Testis (tissue), 2 donors: ENCODE measurements at regions not wholly inside any gene's neighbourhood (a gene's known extent, or its start where the extent isn't known, plus 50 kb on each side); places are given as distances from the start of the nearest gene placed in this dataset.
"Not testable (repeated sequence)": the region's sequence is repeated elsewhere in the genome, so short reads cannot be mapped to it uniquely, and the experiment has no call there.

ENCODE experiments used
- DNase-seq: peaks from one replicate; pipeline ENCODE4 v3.0.0-alpha.2; 2019
- H3K27ac ChIP-seq, 2 donors: fragments of 200-600 bp; sonication (generic); one replicate each; pipeline ENCODE4 v1.5.1; 2019
- H3K27me3 ChIP-seq: fragments of 200-600 bp; sonication (generic); one replicate; pipeline ENCODE4 v1.5.1; 2019
- H3K36me3 ChIP-seq: fragments of 200-600 bp; sonication (generic); one replicate; pipeline ENCODE4 v1.5.1; 2017; ENCODE audit warnings: low read depth; ENCODE audit errors: missing control alignments
- H3K4me1 ChIP-seq: fragments of 200-600 bp; sonication (generic); one replicate; pipeline ENCODE4 v1.5.1; 2019
- H3K4me3 ChIP-seq, 2 donors: fragments of 200-600 bp; sonication (generic); one replicate each; pipeline ENCODE4 v1.5.1; 2017 to 2019
- H3K9me3 ChIP-seq: fragments of 200-600 bp; sonication (generic); one replicate; pipeline ENCODE4 v1.5.1; 2017
- POLR2A ChIP-seq: fragments of 450-650 bp; IDR thresholded peaks from one replicate; pipeline ENCODE4 v1.6.1; 2017; ENCODE audit warnings: antibody characterized with exemption, mild to moderate bottlenecking, moderate library complexity
- WGBS, 2 donors: methylation state at CpG; one replicate each; pipeline ENCODE4 v1.1.5; 2018; 5-methylcytosine and 5-hydroxymethylcytosine counted together
- intact Hi-C: fragments of 100-400 bp; cut with DNase I; formaldehyde crosslinking; loops from one replicate; pipeline ENCODE4 v1.15.1; 2023; ENCODE audit warnings: low total_unique reads
- TF ChIP-seq, protein P1 (sequence below), 3 experiments: fragments of 450-650 bp in 2 of 3; fragments of 200-600 bp in 1 of 3; sonication (generic) in 1 of 3; IDR thresholded peaks; one replicate each; pipeline ENCODE4 v1.5.1; 2016 to 2019; ENCODE audit warnings: antibody characterized with exemption in 3 of 3, mild to moderate bottlenecking in 2 of 3, moderate library complexity in 1 of 3

DNA sequence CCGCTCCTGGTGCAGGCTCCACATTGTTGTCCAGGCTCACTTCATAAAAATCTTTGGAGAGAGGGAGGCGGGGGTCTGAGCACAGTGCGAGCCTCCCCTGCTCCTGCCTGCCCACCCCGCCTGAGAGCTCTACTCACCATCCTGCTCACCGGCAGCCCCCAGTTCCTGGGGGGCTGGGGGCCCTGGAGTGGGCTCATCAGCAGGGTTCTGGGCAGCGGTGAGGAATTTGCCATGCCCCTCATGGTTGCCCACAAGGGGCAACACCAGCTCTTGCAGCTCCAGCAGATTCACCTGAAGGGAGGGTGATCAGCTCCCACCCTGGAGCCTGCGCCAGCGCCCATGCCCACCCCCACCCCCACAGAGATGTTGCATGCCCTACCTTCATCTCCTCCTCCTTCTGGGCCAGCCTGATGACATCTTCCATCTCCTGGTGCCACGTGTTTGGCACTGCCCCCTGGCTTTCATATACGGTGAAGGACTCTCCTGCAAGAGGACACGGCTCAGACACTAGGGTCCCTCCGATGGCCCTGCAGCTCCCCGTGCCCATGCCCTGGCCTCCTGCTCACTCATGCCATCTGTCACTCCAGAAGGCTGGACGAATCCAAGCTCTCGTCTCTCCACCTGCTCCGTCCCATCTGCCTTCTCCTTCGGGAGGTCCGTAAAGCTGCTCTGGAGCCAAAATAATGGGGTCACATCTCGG is 162.1 kb downstream of the TBC1D2B start:
- no peaks in the 10 kb centered on the region for H3K36me3 ChIP-seq
- WGBS, 2 donors, result 84 to 87% methylated on average over 16 to 18 of the region's 19 CpGs
- no peaks in the 10 kb centered on the region for H3K9me3 ChIP-seq
- DNase-seq, result no peak
- H3K4me3 ChIP-seq, result no peak overlapping the region
- intact Hi-C loops, result no loop called here
- H3K27ac ChIP-seq, result no peak overlapping the region
- TF ChIP-seq POLR2A, result no peak
- TF ChIP-seq, protein P1, sequence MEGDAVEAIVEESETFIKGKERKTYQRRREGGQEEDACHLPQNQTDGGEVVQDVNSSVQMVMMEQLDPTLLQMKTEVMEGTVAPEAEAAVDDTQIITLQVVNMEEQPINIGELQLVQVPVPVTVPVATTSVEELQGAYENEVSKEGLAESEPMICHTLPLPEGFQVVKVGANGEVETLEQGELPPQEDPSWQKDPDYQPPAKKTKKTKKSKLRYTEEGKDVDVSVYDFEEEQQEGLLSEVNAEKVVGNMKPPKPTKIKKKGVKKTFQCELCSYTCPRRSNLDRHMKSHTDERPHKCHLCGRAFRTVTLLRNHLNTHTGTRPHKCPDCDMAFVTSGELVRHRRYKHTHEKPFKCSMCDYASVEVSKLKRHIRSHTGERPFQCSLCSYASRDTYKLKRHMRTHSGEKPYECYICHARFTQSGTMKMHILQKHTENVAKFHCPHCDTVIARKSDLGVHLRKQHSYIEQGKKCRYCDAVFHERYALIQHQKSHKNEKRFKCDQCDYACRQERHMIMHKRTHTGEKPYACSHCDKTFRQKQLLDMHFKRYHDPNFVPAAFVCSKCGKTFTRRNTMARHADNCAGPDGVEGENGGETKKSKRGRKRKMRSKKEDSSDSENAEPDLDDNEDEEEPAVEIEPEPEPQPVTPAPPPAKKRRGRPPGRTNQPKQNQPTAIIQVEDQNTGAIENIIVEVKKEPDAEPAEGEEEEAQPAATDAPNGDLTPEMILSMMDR (IDR thresholded peaks at IDR 0.05), result no peak
- H3K27me3 ChIP-seq, result no peaks in the 10 kb centered on the region
- no peaks in the 10 kb centered on the region for H3K4me1 ChIP-seq

DNA sequence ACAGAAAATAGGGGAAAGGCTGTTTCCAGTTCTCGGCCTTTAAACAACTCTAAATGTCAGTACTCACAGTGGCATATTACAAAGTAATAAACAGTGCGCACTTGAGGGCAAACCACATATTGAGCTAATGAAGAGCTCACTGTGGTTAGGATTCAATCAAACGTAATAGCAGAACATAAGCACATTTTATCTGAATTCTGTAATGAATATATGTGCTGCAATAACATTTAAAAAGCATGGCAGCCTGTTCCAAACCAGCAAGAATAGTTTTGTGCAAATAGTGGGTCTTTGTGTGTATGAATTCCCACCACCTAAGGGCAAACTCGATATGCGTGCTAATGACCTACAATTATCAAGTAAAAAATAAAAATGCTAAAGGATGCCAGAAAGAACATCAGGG is 163.0 kb downstream of the TBC1D2B start:
- intact Hi-C loops, H3K27ac ChIP-seq, H3K4me1 ChIP-seq, H3K36me3 ChIP-seq, DNase-seq, H3K4me3 ChIP-seq, H3K9me3 ChIP-seq, H3K27me3 ChIP-seq: not testable (repeated sequence)
- 69 to 83% methylated on average over 5 of the region's 5 CpGs for WGBS, 2 donors

DNA sequence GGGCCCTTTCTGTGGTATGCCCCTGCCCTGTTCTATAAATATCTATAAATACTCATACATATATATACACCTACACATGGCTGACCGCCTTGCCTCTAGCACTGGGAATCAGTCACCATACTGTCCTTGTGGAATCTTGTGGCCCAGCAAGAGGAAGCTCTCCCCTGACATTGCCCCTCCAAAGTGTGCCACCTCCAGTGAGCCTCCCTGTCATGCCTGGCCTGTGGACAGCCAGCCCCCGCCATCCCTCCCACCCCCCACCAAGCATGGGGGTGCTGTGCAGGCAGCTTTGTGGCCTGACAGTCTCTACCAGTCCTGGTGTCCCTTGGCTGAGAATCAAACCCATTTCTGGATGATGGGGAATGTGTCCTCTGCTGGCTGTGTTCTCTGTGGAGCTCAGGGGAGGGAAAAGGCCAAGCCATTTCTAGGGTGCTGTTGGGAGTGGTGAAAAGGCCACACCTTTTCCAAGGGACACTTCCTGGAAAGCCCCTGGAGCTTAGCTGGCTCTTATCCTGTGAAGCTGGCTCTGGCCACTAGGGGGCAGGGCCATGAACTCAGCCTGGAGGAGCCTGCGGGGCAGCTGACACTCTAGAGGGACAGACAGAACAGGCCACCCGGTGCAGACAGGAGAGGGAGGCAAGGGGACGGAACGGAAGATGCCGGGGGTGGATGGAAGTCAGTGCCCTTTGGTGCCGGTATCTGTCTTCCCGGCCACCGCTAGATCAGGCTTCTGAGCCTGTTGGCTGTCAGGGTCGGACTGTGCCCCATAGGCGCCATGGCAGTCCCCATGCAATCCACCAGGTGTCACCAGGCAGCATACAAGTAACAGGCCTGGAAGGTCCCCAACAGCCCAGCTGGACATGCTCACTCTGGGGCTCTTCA is 167.2 kb downstream of the TBC1D2B start:
- 28 to 48% methylated on average over 8 to 12 of the region's 12 CpGs for WGBS, 2 donors
- not testable (repeated sequence) for H3K27me3 ChIP-seq

GRCh38 chr15:77909182-77909940 is 168.2 kb downstream of the TBC1D2B start:
- Histone ChIP-seq H3K36me3 (no peaks in the 10 kb centered on the region), H3K4me3 (no peak overlapping the region), H3K27ac (no peak overlapping the region), H3K27me3 (no peaks in the 10 kb centered on the region), H3K4me1 (no peaks in the 10 kb centered on the region), H3K9me3 (no peaks in the 10 kb centered on the region)
- 85 to 88% methylated on average over 14 of the region's 14 CpGs for WGBS, 2 donors
- intact Hi-C loops, result no loop called here
- no peak for DNase-seq
- TF ChIP-seq, protein P1 (IDR thresholded peaks at IDR 0.05), result no peak

More for the DNA sequence above, 167.2 kb downstream of the TBC1D2B start:
- H3K9me3 ChIP-seq, H3K4me1 ChIP-seq, H3K4me3 ChIP-seq, intact Hi-C loops, H3K36me3 ChIP-seq: not testable (repeated sequence)
- H3K27ac ChIP-seq, result peak overlapping the region in 1 of 2 donors; percentile 59
- TF ChIP-seq, protein P1 (IDR thresholded peaks at IDR 0.05), result peak; percentile 7 to 75 (median 54)
- DNase-seq, result peak; percentile 91

GRCh38 chr15:77908752-77909111 is 168.8 kb downstream of the TBC1D2B start:
- 95% methylated on average over 7 of the region's 7 CpGs; no CpG with 5 or more reads in 1 of the 2 donors for WGBS, 2 donors
- H3K4me1 ChIP-seq, H3K9me3 ChIP-seq, H3K27me3 ChIP-seq, H3K4me3 ChIP-seq, H3K27ac ChIP-seq, H3K36me3 ChIP-seq, intact Hi-C loops, DNase-seq: not testable (repeated sequence)
